CD4-positive, alpha-beta memory T cell (primary cell): ENCODE measurements at regions not wholly inside any gene's neighbourhood (a gene's known extent, or its start where the extent isn't known, plus 50 kb on each side); places are given as distances from the start of the nearest gene placed in this dataset.
A peak's percentile ranks its signal among the peaks of the same experiment; 100 is the strongest.

Source experiments
- CTCF ChIA-PET: fragments of 350-600 bp; sonication (Branson Sonifier 250); formaldehyde crosslinking; loops from one replicate; lab custom pipeline; 2021; ENCODE audit warnings: inconsistent platforms; ENCODE audit not compliant: partially characterized antibody; lab: Charles Lee
- POLR2A ChIA-PET: fragments of 350-600 bp; sonication (Branson Sonifier 250); formaldehyde crosslinking; loops from one replicate; lab custom pipeline; 2021; ENCODE audit not compliant: partially characterized antibody; lab: Charles Lee
- DNase-seq, 5 donors: peaks; one replicate each; pipeline versions ENCODE4 v3.0.0 to v3.0.0-alpha.2; 2020 to 2022; ENCODE audit warnings: mixed read lengths in 1 of 5
- H3K27ac ChIP-seq: one replicate; pipeline ENCODE4 v1.7.0; 2013; ENCODE audit warnings: low read depth, low read length
- H3K27me3 ChIP-seq: 2 replicates; pipeline ENCODE4 v1.7.0; 2013; ENCODE audit warnings: mild to moderate bottlenecking, low read length, moderate library complexity; ENCODE audit not compliant: insufficient read depth
- H3K36me3 ChIP-seq: 2 replicates; pipeline ENCODE4 v1.7.0; 2013; ENCODE audit warnings: mild to moderate bottlenecking, low read length, moderate library complexity; ENCODE audit not compliant: insufficient read depth
- H3K4me1 ChIP-seq: 2 replicates; pipeline ENCODE4 v1.7.0; 2013; ENCODE audit warnings: mild to moderate bottlenecking, low read length, moderate library complexity; ENCODE audit not compliant: insufficient read depth
- H3K4me3 ChIP-seq, 2 donors: one replicate each; pipeline ENCODE4 v1.7.0; 2013; ENCODE audit warnings: low read length in 2 of 2, mild to moderate bottlenecking in 1 of 2
- H3K9me3 ChIP-seq, 2 donors: one replicate each; pipeline ENCODE4 v1.7.0; 2013; ENCODE audit warnings: low read length in 2 of 2, control low read depth in 1 of 2; ENCODE audit not compliant: control insufficient read depth in 1 of 2
- H3K27ac Mint-ChIP-seq, 7 donors: one replicate each; pipeline ENCODE4 v1.8.0; 2020 to 2021; ENCODE audit warnings: mixed read lengths in 7 of 7, mild to moderate bottlenecking in 6 of 7, inconsistent platforms in 3 of 7, moderate library complexity in 3 of 7
- H3K27me3 Mint-ChIP-seq, 2 donors: one replicate each; pipeline ENCODE4 v1.8.0; 2020 to 2021; ENCODE audit warnings: mixed read lengths in 2 of 2
- H3K36me3 Mint-ChIP-seq, 2 donors: one replicate each; pipeline ENCODE4 v1.8.0; 2020 to 2021; ENCODE audit warnings: mixed read lengths in 2 of 2, inconsistent platforms in 1 of 2, mild to moderate bottlenecking in 1 of 2
- H3K4me1 Mint-ChIP-seq, 4 donors: one replicate each; pipeline ENCODE4 v1.8.0; 2020 to 2021; ENCODE audit warnings: mixed read lengths in 4 of 4, mild to moderate bottlenecking in 1 of 4
- H3K4me3 Mint-ChIP-seq, 8 donors: one replicate each; pipeline ENCODE4 v1.8.0; 2020 to 2021; ENCODE audit warnings: mixed read lengths in 8 of 8, mild to moderate bottlenecking in 7 of 8, moderate library complexity in 6 of 8, inconsistent platforms in 3 of 8
- H3K9me3 Mint-ChIP-seq, 8 donors: one replicate each; pipeline ENCODE4 v1.8.0; 2020 to 2021; ENCODE audit warnings: mixed read lengths in 8 of 8, mild to moderate bottlenecking in 5 of 8, inconsistent platforms in 3 of 8, moderate library complexity in 1 of 8
- intact Hi-C: fragments of 100-400 bp; cut with micrococcal nuclease; formaldehyde crosslinking; loops from one replicate; pipeline ENCODE4 v1.15.1; 2023

- POLR2A ChIA-PET, result no interaction called here
- DNase-seq, result no peak
- Mint-ChIP-seq H3K4me3 (peak overlapping the region in 1 of 8 donors; percentile 10), H3K36me3 (no peaks in the 10 kb centered on the region), H3K27me3 (no peaks in the 10 kb centered on the region), H3K9me3 (no peaks in the 10 kb centered on the region), H3K4me1 (peaks cover 29 to 65% (median 51%) of the 10 kb centered on the region in 4 donors), H3K27ac (no peak overlapping the region)
- Histone ChIP-seq H3K9me3 (no peaks in the 10 kb centered on the region), H3K36me3 (no peaks in the 10 kb centered on the region), H3K27me3 (no peaks in the 10 kb centered on the region), H3K27ac (no peak overlapping the region), H3K4me3 (no peak overlapping the region), H3K4me1 (peaks cover 49% of the 10 kb centered on the region)
- CTCF ChIA-PET, result interaction anchor here (1.1 to 1.4 kb wide), 2 partner anchors 19 to 117 kb away, joined by 3 read pairs; no protein-coding TSS in a partner anchor
- intact Hi-C loops, result loop anchor here (5.0 kb wide), 1 partner anchor 111 kb away; the partner anchor contains the start of gene RAB27B
Observed at GRCh38 chr18:54716586-54716985, 111.7 kb upstream of the RAB27B start.

- H3K4me3 ChIP-seq, result peak overlapping the region; percentile 37 to 42
- ChIA-PET CTCF (interaction anchor here (1.0 to 1.4 kb wide), 4 partner anchors 20 to 266 kb away, joined by 3 to 5 read pairs (median 3); no protein-coding TSS in a partner anchor), POLR2A (interaction anchor here (0.8 kb wide), 1 partner anchor 111 kb away, joined by 3 read pairs; the partner anchor contains the start of gene RAB27B)
- intact Hi-C loops, result loop anchor here (5.0 kb wide), 1 partner anchor 109 kb away; the partner anchor contains the start of gene RAB27B
- Mint-ChIP-seq H3K4me3 (peak overlapping the region; percentile 64 to 84 (median 78)), H3K36me3 (no peaks in the 10 kb centered on the region), H3K4me1 (peaks cover 25 to 53% (median 43%) of the 10 kb centered on the region in 4 donors), H3K27me3 (no peaks in the 10 kb centered on the region), H3K27ac (peak overlapping the region in 6 of 7 donors; percentile 26 to 61 (median 39)), H3K9me3 (no peaks in the 10 kb centered on the region)
- H3K27ac ChIP-seq, result peak overlapping the region; percentile 27
- H3K9me3 ChIP-seq, result no peaks in the 10 kb centered on the region
- H3K36me3 ChIP-seq, result no peaks in the 10 kb centered on the region
- peaks cover 42% of the 10 kb centered on the region for H3K4me1 ChIP-seq
- peak; percentile 38 to 57 (median 47) for DNase-seq
- no peaks in the 10 kb centered on the region for H3K27me3 ChIP-seq
Observed at GRCh38 chr18:54717673-54718407, 110.4 kb upstream of the RAB27B start.

- Mint-ChIP-seq H3K27me3 (no peaks in the 10 kb centered on the region), H3K36me3 (no peaks in the 10 kb centered on the region), H3K4me3 (peak overlapping the region; percentile 64 to 84 (median 78)), H3K9me3 (no peaks in the 10 kb centered on the region), H3K27ac (peak overlapping the region in 3 of 7 donors; percentile 26 to 61 (median 39)), H3K4me1 (peaks cover 20 to 47% (median 38%) of the 10 kb centered on the region in 4 donors)
- H3K36me3 ChIP-seq, result no peaks in the 10 kb centered on the region
- ChIA-PET POLR2A (interaction anchor here (0.8 kb wide), 1 partner anchor 111 kb away, joined by 3 read pairs; the partner anchor contains the start of gene RAB27B), CTCF (interaction anchor here (1.0 to 1.1 kb wide), 2 partner anchors 27 to 265 kb away, joined by 3 to 5 read pairs; no protein-coding TSS in a partner anchor)
- H3K4me1 ChIP-seq, result peaks cover 36% of the 10 kb centered on the region
- no peak for DNase-seq
- H3K9me3 ChIP-seq, result no peaks in the 10 kb centered on the region
- intact Hi-C loops, result loop anchor here (5.0 kb wide), 1 partner anchor 109 kb away; the partner anchor contains the start of gene RAB27B
- H3K27me3 ChIP-seq, result no peaks in the 10 kb centered on the region
- no peak overlapping the region for H3K27ac ChIP-seq
- H3K4me3 ChIP-seq, result peak overlapping the region; percentile 37 to 42
Observed at GRCh38 chr18:54718408-54718773, 109.9 kb upstream of the RAB27B start.

- Mint-ChIP-seq H3K9me3 (no peaks in the 10 kb centered on the region), H3K4me1 (peaks cover 9 to 25% (median 22%) of the 10 kb centered on the region in 4 donors), H3K27me3 (no peaks in the 10 kb centered on the region), H3K27ac (no peak overlapping the region), H3K4me3 (no peak overlapping the region), H3K36me3 (no peaks in the 10 kb centered on the region)
- no peak for DNase-seq
- Histone ChIP-seq H3K27ac (no peak overlapping the region), H3K4me3 (no peak overlapping the region), H3K36me3 (no peaks in the 10 kb centered on the region), H3K27me3 (no peaks in the 10 kb centered on the region), H3K4me1 (peaks cover 20% of the 10 kb centered on the region), H3K9me3 (no peaks in the 10 kb centered on the region)
- ChIA-PET CTCF (interaction anchor here (0.6 kb wide), 1 partner anchor 265 kb away, joined by 5 read pairs; no protein-coding TSS in a partner anchor), POLR2A (no interaction called here)
- intact Hi-C loops, result no loop called here
Observed at GRCh38 chr18:54720620-54721019, 107.7 kb upstream of the RAB27B start.

- H3K4me3 Mint-ChIP-seq, result no peak overlapping the region
- intact Hi-C loops, result no loop called here
- Histone ChIP-seq H3K4me3 (no peak overlapping the region), H3K4me1 (no peaks in the 10 kb centered on the region), H3K27me3 (no peaks in the 10 kb centered on the region), H3K36me3 (no peaks in the 10 kb centered on the region), H3K9me3 (no peaks in the 10 kb centered on the region), H3K27ac (no peak overlapping the region)
- peaks cover 0 to 1% of the 10 kb centered on the region in 2 donors for H3K27me3 Mint-ChIP-seq
- no peak for DNase-seq
- no peaks in the 10 kb centered on the region for H3K4me1 Mint-ChIP-seq
- no peak overlapping the region for H3K27ac Mint-ChIP-seq
- H3K9me3 Mint-ChIP-seq, result no peaks in the 10 kb centered on the region
- ChIA-PET POLR2A (no interaction called here), CTCF (no interaction called here)
- no peaks in the 10 kb centered on the region for H3K36me3 Mint-ChIP-seq
Observed at GRCh38 chr18:54726143-54726542, 102.1 kb upstream of the RAB27B start.

- CTCF ChIA-PET, result no interaction called here
Observed at GRCh38 chr18:54734059-54734458, 94.2 kb upstream of the RAB27B start.

GRCh38 chr18:54736981-54737380 is 91.3 kb upstream of the RAB27B start:
- no peak overlapping the region for H3K27ac ChIP-seq
- H3K9me3 Mint-ChIP-seq, result peaks cover 0 to 3% (median under 1%) of the 10 kb centered on the region in 8 donors
- no peaks in the 10 kb centered on the region for H3K4me1 ChIP-seq
- H3K36me3 ChIP-seq, result no peaks in the 10 kb centered on the region
- intact Hi-C loops, result no loop called here
- H3K27me3 ChIP-seq, result no peaks in the 10 kb centered on the region
- H3K27me3 Mint-ChIP-seq, result peaks cover 1 to 5% of the 10 kb centered on the region in 2 donors
- no peaks in the 10 kb centered on the region for H3K36me3 Mint-ChIP-seq
- H3K9me3 ChIP-seq, result no peaks in the 10 kb centered on the region
- no peak overlapping the region for H3K27ac Mint-ChIP-seq
- POLR2A ChIA-PET, result no interaction called here
- H3K4me3 Mint-ChIP-seq, result no peak overlapping the region
- no peaks in the 10 kb centered on the region for H3K4me1 Mint-ChIP-seq
- CTCF ChIA-PET, result no interaction called here
- H3K4me3 ChIP-seq, result no peak overlapping the region
- no peak for DNase-seq

More at GRCh38 chr18:54734059-54734458, 94.2 kb upstream of the RAB27B start:
- Histone ChIP-seq H3K27ac (no peak overlapping the region), H3K4me3 (no peak overlapping the region), H3K4me1 (no peaks in the 10 kb centered on the region), H3K9me3 (no peaks in the 10 kb centered on the region), H3K36me3 (no peaks in the 10 kb centered on the region), H3K27me3 (no peaks in the 10 kb centered on the region)
- intact Hi-C loops, result no loop called here
- no peak overlapping the region for H3K4me3 Mint-ChIP-seq
- no peaks in the 10 kb centered on the region for H3K36me3 Mint-ChIP-seq
- H3K4me1 Mint-ChIP-seq, result no peaks in the 10 kb centered on the region
- POLR2A ChIA-PET, result no interaction called here
- H3K9me3 Mint-ChIP-seq, result peaks cover 0 to 3% (median under 1%) of the 10 kb centered on the region in 8 donors
- no peak overlapping the region for H3K27ac Mint-ChIP-seq
- no peak for DNase-seq
- peaks cover 1 to 5% of the 10 kb centered on the region in 2 donors for H3K27me3 Mint-ChIP-seq
